GM12873 (cell line): ENCODE measurements at regions not wholly inside any gene's neighbourhood (a gene's known extent, or its start where the extent isn't known, plus 50 kb on each side); places are given as distances from the start of the nearest gene placed in this dataset.

Experiments
- TF ChIP-seq, protein P1 (sequence below): IDR thresholded peaks from 2 replicates; pipeline ENCODE4 v1.5.1; 2012; ENCODE audit warnings: low read depth, mild to moderate bottlenecking, moderate library complexity, low read length, control low read depth; ENCODE audit not compliant: insufficient read depth; ENCODE audit errors: missing control alignments

GRCh38 chr6:128720891-128721290, 162.0 kb upstream of the LAMA2 start:
- TF ChIP-seq, protein P1, sequence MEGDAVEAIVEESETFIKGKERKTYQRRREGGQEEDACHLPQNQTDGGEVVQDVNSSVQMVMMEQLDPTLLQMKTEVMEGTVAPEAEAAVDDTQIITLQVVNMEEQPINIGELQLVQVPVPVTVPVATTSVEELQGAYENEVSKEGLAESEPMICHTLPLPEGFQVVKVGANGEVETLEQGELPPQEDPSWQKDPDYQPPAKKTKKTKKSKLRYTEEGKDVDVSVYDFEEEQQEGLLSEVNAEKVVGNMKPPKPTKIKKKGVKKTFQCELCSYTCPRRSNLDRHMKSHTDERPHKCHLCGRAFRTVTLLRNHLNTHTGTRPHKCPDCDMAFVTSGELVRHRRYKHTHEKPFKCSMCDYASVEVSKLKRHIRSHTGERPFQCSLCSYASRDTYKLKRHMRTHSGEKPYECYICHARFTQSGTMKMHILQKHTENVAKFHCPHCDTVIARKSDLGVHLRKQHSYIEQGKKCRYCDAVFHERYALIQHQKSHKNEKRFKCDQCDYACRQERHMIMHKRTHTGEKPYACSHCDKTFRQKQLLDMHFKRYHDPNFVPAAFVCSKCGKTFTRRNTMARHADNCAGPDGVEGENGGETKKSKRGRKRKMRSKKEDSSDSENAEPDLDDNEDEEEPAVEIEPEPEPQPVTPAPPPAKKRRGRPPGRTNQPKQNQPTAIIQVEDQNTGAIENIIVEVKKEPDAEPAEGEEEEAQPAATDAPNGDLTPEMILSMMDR = no peak

- TF ChIP-seq, protein P1 = no peak
Measured at GRCh38 chr6:128719786-128720185, 163.2 kb upstream of the LAMA2 start.

DNA sequence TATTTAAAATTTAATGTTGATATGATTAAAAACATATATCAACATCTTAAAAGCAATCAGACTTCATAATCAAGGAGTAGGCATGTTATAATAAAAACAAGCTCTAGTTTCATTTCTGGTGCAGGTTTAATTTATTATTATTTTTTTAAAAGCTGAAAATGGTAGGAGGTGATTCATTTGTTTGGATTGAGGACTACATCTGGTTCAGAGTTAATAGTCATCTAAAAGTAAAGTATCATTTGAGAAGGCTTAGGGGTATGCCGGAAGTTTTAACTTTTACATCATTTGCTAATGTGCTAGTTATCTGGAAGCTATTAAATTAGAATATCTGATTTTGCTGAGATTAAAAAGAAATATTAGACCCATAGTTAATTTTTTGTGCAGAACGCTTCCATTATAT, 169.5 kb upstream of the LAMA2 start:
- TF ChIP-seq, protein P1 = no peak

- TF ChIP-seq, protein P1 = no peak
Measured at GRCh38 chr6:128712898-128713297, 170.0 kb upstream of the LAMA2 start.

DNA sequence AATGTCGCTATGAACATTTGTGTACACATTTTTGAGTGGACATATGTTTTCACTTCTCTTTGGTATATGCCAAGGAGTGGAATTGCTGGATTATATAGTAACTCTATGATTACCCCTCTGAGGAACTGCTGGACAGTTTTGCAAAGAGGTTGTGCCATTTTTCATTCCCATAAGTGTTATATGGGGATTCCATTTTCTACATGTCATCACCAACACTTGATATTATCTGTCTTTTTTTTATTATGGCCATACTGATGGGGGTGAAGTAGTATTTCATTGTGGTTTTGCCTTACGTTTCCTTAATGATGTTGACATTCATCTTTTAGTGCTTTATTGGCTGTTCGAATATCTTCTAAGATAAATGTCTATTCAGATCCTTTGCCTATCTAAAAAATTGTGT, 171.8 kb upstream of the LAMA2 start:
- TF ChIP-seq, protein P1 = no peak

DNA sequence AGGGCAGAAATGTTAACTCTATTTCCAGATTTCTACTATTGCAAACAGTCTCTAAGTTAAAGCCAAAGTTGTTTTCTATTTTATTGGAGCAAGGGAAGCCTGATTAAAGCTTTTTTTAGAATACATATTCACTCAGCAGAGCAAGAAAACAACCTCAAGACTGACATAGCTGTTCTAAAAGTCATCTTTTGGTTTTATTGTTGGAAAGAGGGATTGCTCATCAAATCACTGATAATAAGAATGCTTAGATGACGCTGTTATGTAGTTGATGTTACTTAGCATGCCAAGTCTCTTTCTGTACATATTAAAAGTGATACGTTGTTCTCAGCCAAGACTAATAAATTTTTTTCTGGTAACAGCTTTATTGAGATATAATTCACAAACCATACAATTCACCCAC, 172.6 kb upstream of the LAMA2 start:
- TF ChIP-seq, protein P1 = no peak

DNA sequence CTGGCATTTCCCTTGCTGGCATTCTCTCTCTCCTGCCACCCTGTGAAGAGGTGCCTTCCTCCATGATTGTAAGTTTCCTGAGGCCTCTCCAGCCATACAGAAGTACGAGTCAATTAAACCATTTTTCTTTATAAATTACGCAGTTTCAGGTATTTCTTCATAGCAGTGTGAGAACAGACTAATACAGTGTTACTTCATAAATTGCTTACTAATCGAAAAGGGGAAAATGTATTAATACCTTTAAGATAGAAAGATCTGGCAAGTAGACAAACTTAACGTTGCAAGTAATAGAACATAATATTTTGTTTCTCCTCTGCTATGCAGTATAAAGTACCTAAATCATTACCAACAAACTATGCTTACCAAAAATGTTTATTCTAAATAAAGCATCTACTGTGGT, 178.3 kb upstream of the LAMA2 start:
- TF ChIP-seq, protein P1 = no peak
